Astrocyte of the spinal cord (primary cell): ENCODE measurements at regions not wholly inside any gene's neighbourhood (a gene's known extent, or its start where the extent isn't known, plus 50 kb on each side); places are given as distances from the start of the nearest gene placed in this dataset.

Experiments
- DNase-seq: peaks from one replicate; pipeline ENCODE4 v3.0.0; 2011; ENCODE audit warnings: low read depth, low spot score
- H3K4me3 ChIP-seq: 2 replicates; pipeline ENCODE4 v1.5.1; 2011; ENCODE audit warnings: low read depth, mild to moderate bottlenecking, low read length, moderate library complexity
- CTCF ChIP-seq: IDR thresholded peaks from 2 replicates; pipeline ENCODE4 v1.5.1; 2012; ENCODE audit warnings: low read depth, mild to moderate bottlenecking, low read length, inconsistent platforms
- in situ Hi-C: cut with HindIII; loops from 2 replicates; pipeline ENCODE4 v1.10.0; 2017; ENCODE audit warnings: low sequenced_read_pairs

- no peak for TF ChIP-seq CTCF
- no peak for DNase-seq
- in situ Hi-C loops: no loop called here
Measured at GRCh38 chr3:94299716-94300115, 236.9 kb downstream of the NSUN3 start.

GRCh38 chr3:94301366-94301765 lies 238.5 kb downstream of the NSUN3 start:
- in situ Hi-C loops: no loop called here
- no peak for DNase-seq
- H3K4me3 ChIP-seq: no peak overlapping the region
- TF ChIP-seq CTCF: no peak

More at GRCh38 chr3:94299716-94300115, 236.9 kb downstream of the NSUN3 start:
- no peak overlapping the region for H3K4me3 ChIP-seq

- in situ Hi-C loops: no loop called here
Measured at GRCh38 chr3:94303266-94303665, 240.4 kb downstream of the NSUN3 start.

GRCh38 chr3:94303897-94304296 lies 241.0 kb downstream of the NSUN3 start:
- in situ Hi-C loops: no loop called here
- peak; percentile 24 for DNase-seq
- TF ChIP-seq CTCF: peak; percentile 7
- no peak overlapping the region for H3K4me3 ChIP-seq

More at GRCh38 chr3:94303266-94303665, 240.4 kb downstream of the NSUN3 start:
- no peak overlapping the region for H3K4me3 ChIP-seq
- no peak for TF ChIP-seq CTCF
- DNase-seq: no peak

- DNase-seq: no peak
- in situ Hi-C loops: no loop called here
Measured at GRCh38 chr3:94304954-94305353, 242.1 kb downstream of the NSUN3 start.

GRCh38 chr3:94305835-94306611 lies 243.2 kb downstream of the NSUN3 start:
- no peak overlapping the region for H3K4me3 ChIP-seq
- in situ Hi-C loops: no loop called here
- DNase-seq: no peak
- TF ChIP-seq CTCF: no peak

More at GRCh38 chr3:94304954-94305353, 242.1 kb downstream of the NSUN3 start:
- no peak overlapping the region for H3K4me3 ChIP-seq
- TF ChIP-seq CTCF: no peak
